Lower leg skin (tissue), 4 donors: ENCODE measurements at regions not wholly inside any gene's neighbourhood (a gene's known extent, or its start where the extent isn't known, plus 50 kb on each side); places are given as distances from the start of the nearest gene placed in this dataset.

Source experiments
- DNase-seq, 2 donors: peaks; one replicate each; pipeline ENCODE4 v3.0.0-alpha.2; 2019; ENCODE audit warnings: low spot score in 2 of 2
- H3K4me3 ChIP-seq: fragments of 200-600 bp; sonication (generic); 2 replicates; pipeline ENCODE4 v1.5.1; 2017; ENCODE audit warnings: mild to moderate bottlenecking, low read depth; ENCODE audit not compliant: poor library complexity, severe bottlenecking
- POLR2A ChIP-seq, 2 donors: fragments of 450-650 bp; IDR thresholded peaks; one replicate each; pipeline ENCODE4 v1.6.1; 2016 to 2017; ENCODE audit warnings: antibody characterized with exemption in 2 of 2, mild to moderate bottlenecking in 1 of 2, moderate library complexity in 1 of 2
- WGBS, 2 donors: methylation state at CpG; one replicate each; pipeline ENCODE4 v1.1.5; 2018; 5-methylcytosine and 5-hydroxymethylcytosine counted together
- intact Hi-C: fragments of 100-400 bp; cut with DNase I; formaldehyde crosslinking; loops from one replicate; pipeline ENCODE4 v1.15.0; 2023; ENCODE audit warnings: low total_unique reads
- TF ChIP-seq, protein P1 (sequence below), 3 donors: fragments of 450-650 bp; IDR thresholded peaks; one replicate each; pipeline ENCODE4 v1.5.1; 2016; ENCODE audit warnings: antibody characterized with exemption in 3 of 3, mild to moderate bottlenecking in 3 of 3, moderate library complexity in 2 of 3

DNA sequence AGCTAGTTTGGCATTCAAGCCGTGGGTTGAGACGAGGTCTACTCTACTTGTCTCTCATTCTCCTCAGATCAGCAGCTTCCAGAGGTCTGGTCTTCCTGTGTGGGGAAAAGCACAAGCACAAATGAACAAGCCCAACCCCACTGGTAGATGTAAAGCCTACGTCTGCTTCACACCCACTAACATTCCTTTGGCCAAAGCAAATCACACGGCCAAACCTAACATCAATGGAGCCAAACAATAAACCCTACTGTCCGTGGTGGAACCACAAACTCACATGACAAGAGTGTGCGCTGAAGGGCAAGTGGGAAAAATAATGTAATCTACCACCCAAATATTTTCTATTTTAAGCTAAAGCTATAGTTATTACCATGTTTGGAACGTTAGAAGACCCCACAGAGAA lies 179.3 kb upstream of the MGAT5 start:
- WGBS, 2 donors = 75 to 78% methylated on average over 7 of the region's 7 CpGs
- intact Hi-C loops = no loop called here
- no peak for TF ChIP-seq POLR2A (IDR thresholded peaks at IDR 0.05)
- TF ChIP-seq, protein P1, sequence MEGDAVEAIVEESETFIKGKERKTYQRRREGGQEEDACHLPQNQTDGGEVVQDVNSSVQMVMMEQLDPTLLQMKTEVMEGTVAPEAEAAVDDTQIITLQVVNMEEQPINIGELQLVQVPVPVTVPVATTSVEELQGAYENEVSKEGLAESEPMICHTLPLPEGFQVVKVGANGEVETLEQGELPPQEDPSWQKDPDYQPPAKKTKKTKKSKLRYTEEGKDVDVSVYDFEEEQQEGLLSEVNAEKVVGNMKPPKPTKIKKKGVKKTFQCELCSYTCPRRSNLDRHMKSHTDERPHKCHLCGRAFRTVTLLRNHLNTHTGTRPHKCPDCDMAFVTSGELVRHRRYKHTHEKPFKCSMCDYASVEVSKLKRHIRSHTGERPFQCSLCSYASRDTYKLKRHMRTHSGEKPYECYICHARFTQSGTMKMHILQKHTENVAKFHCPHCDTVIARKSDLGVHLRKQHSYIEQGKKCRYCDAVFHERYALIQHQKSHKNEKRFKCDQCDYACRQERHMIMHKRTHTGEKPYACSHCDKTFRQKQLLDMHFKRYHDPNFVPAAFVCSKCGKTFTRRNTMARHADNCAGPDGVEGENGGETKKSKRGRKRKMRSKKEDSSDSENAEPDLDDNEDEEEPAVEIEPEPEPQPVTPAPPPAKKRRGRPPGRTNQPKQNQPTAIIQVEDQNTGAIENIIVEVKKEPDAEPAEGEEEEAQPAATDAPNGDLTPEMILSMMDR (IDR thresholded peaks at IDR 0.05) = no peak
- no peak overlapping the region for H3K4me3 ChIP-seq
- no peak for DNase-seq

DNA sequence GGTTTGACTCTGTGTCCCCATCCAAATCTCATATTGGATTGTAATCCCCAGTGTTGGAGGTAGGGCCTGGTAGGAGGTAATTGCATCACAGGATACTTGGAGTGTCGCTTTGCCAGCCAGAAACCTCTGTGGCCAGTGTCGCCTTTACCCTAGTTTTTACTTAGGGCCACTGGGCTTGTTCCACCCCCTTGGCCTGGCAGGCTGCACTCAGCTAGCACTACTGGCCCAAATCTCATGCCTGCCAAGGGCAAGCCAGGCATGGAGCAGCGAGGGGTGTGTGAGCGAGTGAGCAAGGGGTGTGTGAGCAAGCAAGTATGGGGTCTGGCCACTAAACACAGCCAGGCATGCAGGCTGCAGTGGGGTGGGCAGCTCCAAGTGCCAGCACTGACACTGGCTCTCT lies 178.7 kb upstream of the MGAT5 start:
- WGBS, 2 donors = 93 to 96% methylated on average over 4 of the region's 4 CpGs
- intact Hi-C loops = no loop called here
- no peak overlapping the region for H3K4me3 ChIP-seq
- TF ChIP-seq, protein P1 (IDR thresholded peaks at IDR 0.05) = no peak
- TF ChIP-seq POLR2A (IDR thresholded peaks at IDR 0.05) = no peak
- DNase-seq = no peak

DNA sequence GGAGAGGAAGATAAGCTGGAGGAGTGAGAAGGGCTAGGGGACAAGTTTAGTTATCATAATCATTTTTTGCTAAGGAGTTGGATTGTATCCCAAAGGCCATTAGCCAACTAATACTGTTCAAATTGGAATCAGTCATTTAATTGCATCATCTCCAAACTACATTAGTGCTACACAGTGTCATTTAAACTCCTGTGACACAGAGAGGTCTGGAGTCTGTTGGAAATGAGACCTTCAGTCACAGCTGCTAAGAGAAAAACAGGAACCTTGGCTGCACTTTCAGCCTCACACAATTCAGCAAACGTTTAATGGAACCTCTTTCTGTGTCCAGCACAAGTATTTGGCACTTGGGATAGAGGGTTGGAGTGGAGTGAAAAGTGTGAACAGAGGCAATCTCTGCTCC lies 175.5 kb upstream of the MGAT5 start:
- WGBS, 2 donors = 0 to 5% methylated on average over 1 of the region's 1 CpG
- TF ChIP-seq, protein P1 (IDR thresholded peaks at IDR 0.05) = no peak
- TF ChIP-seq POLR2A (IDR thresholded peaks at IDR 0.05) = no peak
- intact Hi-C loops = no loop called here
- H3K4me3 ChIP-seq = no peak overlapping the region
- DNase-seq = no peak

DNA sequence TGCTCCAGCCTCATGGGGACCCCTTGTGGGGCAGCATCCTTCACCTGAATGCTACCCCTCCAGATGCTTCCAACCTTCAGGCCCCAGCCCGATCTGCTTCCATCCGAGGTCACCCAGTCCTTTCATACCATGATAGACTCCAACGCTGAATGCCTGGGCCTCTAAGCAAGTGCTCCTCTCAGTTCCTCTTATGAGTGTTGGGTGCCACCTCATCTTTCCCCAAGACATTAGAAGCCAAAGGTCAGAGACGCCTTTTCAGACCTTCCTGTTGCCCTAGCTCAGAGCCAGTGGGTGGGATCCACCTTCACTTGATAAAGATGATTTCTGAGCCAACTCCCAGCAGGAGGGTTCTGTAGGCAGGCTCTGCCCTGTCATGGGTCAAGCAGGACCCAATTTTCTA lies 174.5 kb upstream of the MGAT5 start:
- TF ChIP-seq, protein P1 (IDR thresholded peaks at IDR 0.05) = no peak
- no peak for TF ChIP-seq POLR2A (IDR thresholded peaks at IDR 0.05)
- no peak overlapping the region for H3K4me3 ChIP-seq
- DNase-seq = no peak
- intact Hi-C loops = no loop called here
- WGBS, 2 donors = 83 to 93% methylated on average over 4 of the region's 4 CpGs

DNA sequence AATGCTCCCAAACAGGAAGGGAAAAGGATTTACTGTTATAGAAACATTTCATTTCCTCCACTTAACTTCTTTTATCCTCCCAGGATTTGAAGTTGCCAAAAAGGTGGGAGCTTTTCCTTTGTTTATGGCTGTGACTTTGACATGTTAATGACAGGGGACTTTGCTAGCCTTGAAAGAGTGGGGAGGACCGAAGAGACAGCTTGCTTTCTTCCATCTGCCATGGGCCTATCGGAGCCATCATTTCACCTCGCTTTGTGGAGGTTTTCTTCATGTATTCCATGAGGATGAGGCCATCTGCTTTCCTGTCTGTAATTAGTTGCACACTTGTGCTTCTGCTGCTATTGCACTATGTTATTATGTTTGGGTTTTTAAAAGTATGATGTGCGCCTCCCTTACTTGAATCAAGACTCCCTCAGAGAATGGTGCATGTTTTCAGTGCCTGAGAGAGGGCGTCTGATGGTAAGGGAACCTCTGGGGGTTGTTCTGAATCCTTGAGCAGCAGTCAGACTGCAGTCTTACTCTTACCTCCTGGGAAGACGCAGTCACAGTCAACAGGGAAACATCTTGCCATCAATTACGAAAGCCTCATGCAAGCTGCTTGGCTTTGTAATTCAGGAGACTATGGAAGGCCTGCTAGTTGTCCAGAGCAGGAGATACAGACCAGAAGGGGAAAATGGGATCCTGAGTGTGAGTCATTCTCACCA lies 173.3 kb upstream of the MGAT5 start:
- no peak overlapping the region for H3K4me3 ChIP-seq
- 84 to 86% methylated on average over 7 of the region's 7 CpGs for WGBS, 2 donors
- intact Hi-C loops = no loop called here
- TF ChIP-seq, protein P1 (IDR thresholded peaks at IDR 0.05) = no peak
- TF ChIP-seq POLR2A (IDR thresholded peaks at IDR 0.05) = no peak
- no peak for DNase-seq
